PFSK-1 (cell line): ENCODE measurements at regions not wholly inside any gene's neighbourhood (a gene's known extent, or its start where the extent isn't known, plus 50 kb on each side); places are given as distances from the start of the nearest gene placed in this dataset.

ENCODE experiments used
- FOXP2 ChIP-seq: optimal IDR thresholded peaks from 2 replicates; pipeline ENCODE3; 2011; ENCODE audit warnings: borderline replicate concordance, control low read depth, inconsistent platforms; ENCODE audit not compliant: insufficient read depth; ENCODE audit errors: extremely low read length, extremely low read depth
- POLR2AphosphoS5 ChIP-seq: IDR thresholded peaks from 2 replicates; pipeline ENCODE4 v1.6.1; 2012; ENCODE audit warnings: low read depth, mild to moderate bottlenecking, control low read depth, low read length, moderate library complexity
- REST ChIP-seq, 2 experiments: IDR thresholded peaks; 2 replicates each; pipeline versions ENCODE4 v1.6.1 to v1.8.0; 2011 to 2012; ENCODE audit warnings: low read depth in 2 of 2, low read length in 2 of 2, control low read depth in 1 of 2, inconsistent platforms in 1 of 2, mild to moderate bottlenecking in 1 of 2, moderate library complexity in 1 of 2; ENCODE audit not compliant: insufficient read depth in 1 of 2
- SIN3A ChIP-seq: IDR thresholded peaks from 2 replicates; pipeline ENCODE4 v1.6.1; 2012; ENCODE audit warnings: mild to moderate bottlenecking, low read length, moderate library complexity, borderline replicate concordance; ENCODE audit not compliant: insufficient read depth
- TAF1 ChIP-seq: IDR thresholded peaks from 2 replicates; pipeline ENCODE4 v1.6.1; 2012; ENCODE audit warnings: low read length, control low read depth, borderline replicate concordance; ENCODE audit not compliant: insufficient read depth

- TF ChIP-seq TAF1 (no peak), SIN3A (no peak), POLR2AphosphoS5 (no peak), REST (IDR thresholded peaks at IDR 0.05; ENCODE audit: insufficient read depth in 1 of 2, low read depth in 2 of 2, low read length in 2 of 2) (no peak), FOXP2 (no peak)
Observed at GRCh38 chr4:137448402-137448801, 83.9 kb downstream of the PCDH18 start.
